ENCODE measurements at regions not wholly inside any gene's neighbourhood (a gene's known extent, or its start where the extent isn't known, plus 50 kb on each side); places are given as distances from the start of the nearest gene placed in this dataset.
A peak's percentile ranks its signal among the peaks of the same experiment; 100 is the strongest.

DNA sequence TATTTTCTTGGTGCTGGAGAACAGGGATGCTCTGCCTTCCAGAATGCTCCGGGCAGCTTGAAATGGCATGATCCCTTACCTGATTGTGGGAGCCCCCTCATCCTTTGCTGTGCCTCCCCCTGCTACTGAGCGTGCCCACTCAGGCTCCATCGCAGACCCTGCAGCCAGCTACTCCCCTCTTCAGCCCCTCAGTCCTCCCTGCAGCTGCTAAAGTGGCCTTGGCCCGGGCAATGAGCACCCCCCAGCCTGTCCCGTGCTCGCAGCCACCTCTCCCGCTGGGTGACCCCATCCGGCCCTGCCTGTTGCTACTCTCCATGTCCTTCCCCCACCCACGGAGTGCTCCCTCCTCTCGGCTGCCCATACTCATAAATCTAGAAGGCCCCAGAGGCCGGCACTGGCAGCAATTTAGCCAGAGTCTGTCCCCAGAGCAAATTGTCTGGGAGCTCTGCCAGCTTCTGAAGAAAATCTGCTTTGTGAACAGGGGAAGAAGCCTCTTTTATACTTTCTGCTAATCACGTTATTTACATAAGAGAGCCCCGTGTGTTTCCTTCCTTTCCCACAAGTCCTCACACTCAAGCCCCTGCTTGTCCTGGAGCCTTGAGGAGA, 143.7 kb upstream of the FRMD6 start:
- no peaks in the 10 kb centered on the region for H3K4me1 ChIP-seq (ENCODE audit: control insufficient read depth in 1 of 2, insufficient read depth in 2 of 2, low read length in 2 of 2)
- no peaks in the 10 kb centered on the region for H3K27me3 ChIP-seq (ENCODE audit: control insufficient read depth in 1 of 2, insufficient read depth in 2 of 2, low read length in 1 of 2)
- no peaks in the 10 kb centered on the region for H3K9me3 ChIP-seq (ENCODE audit: control insufficient read depth, low read length)
- H3K27ac ChIP-seq (ENCODE audit: low read depth in 1 of 2, low read length in 2 of 2), result no peak overlapping the region
- 18 to 19% methylated on average over 13 of the region's 13 CpGs for WGBS, 2 donors
- no peak overlapping the region for H3K4me3 ChIP-seq (ENCODE audit: low read length in 2 of 2)
- DNase-seq (peak; percentile 81 to 82), ATAC-seq (ENCODE audit: low FRiP score) (peak; percentile 84)
- intact Hi-C loops (cut with DNase I), result no loop called here
- H3K36me3 ChIP-seq (ENCODE audit: control insufficient read depth in 1 of 2, insufficient read depth in 2 of 2, low read length in 1 of 2), result no peaks in the 10 kb centered on the region

DNA sequence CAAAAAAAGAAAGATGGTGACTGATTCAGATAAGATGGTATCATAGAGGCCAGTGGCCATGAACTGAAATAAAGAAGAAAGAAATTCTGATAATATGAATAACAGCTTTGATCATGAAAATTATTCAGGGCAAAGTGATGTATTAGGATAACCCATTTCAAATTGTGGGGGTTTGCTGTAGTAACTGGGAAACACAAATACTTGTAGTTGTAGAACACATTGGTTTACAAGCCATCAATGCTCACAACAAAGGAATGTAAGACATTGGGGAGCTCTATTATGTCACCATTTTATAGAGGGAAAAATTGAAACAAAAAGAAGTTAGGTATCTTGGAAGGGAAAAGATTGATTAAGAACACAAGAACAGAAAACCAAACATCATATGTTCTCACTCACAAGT, 140.4 kb upstream of the FRMD6 start:
- intact Hi-C loops (cut with DNase I), result no loop called here
- Histone ChIP-seq H3K36me3 (ENCODE audit: control insufficient read depth in 1 of 2, insufficient read depth in 2 of 2, low read length in 1 of 2) (no peaks in the 10 kb centered on the region), H3K27ac (ENCODE audit: low read depth in 1 of 2, low read length in 2 of 2) (no peak overlapping the region), H3K27me3 (ENCODE audit: control insufficient read depth in 1 of 2, insufficient read depth in 2 of 2, low read length in 1 of 2) (no peaks in the 10 kb centered on the region), H3K9me3 (ENCODE audit: control insufficient read depth, low read length) (no peaks in the 10 kb centered on the region), H3K4me1 (ENCODE audit: control insufficient read depth in 1 of 2, insufficient read depth in 2 of 2, low read length in 2 of 2) (no peaks in the 10 kb centered on the region), H3K4me3 (ENCODE audit: low read length in 2 of 2) (no peak overlapping the region)
- DNase-seq (no peak), ATAC-seq (ENCODE audit: low FRiP score) (no peak)

DNA sequence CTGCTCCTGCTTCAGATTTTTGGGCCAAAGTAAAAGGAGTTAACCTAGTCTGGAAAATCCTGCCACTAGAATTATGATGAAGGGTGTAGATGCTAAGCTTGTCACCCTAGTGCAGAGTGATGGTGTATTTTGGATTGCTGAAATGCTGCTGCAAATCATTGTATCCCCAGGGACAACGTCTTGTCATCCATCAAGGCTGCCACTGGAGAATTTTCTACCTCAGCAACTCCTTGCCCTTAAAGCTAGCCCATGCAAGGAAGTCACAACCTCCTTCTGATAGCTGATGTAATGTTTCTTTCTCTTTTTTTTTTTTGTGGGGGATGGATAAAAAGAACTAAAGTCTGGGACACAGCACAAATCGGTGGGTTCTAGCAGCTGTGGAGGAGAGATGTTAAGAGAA, 139.4 kb upstream of the FRMD6 start:
- H3K4me3 ChIP-seq (ENCODE audit: low read length in 2 of 2), result no peak overlapping the region
- intact Hi-C loops (cut with DNase I), result no loop called here
- no peak overlapping the region for H3K27ac ChIP-seq (ENCODE audit: low read depth in 1 of 2, low read length in 2 of 2)
- no peaks in the 10 kb centered on the region for H3K36me3 ChIP-seq (ENCODE audit: control insufficient read depth in 1 of 2, insufficient read depth in 2 of 2, low read length in 1 of 2)
- ATAC-seq (ENCODE audit: low FRiP score) (no peak), DNase-seq (no peak)
- 26 to 41% methylated on average over 2 of the region's 2 CpGs for WGBS, 2 donors
- H3K27me3 ChIP-seq (ENCODE audit: control insufficient read depth in 1 of 2, insufficient read depth in 2 of 2, low read length in 1 of 2), result no peaks in the 10 kb centered on the region
- H3K4me1 ChIP-seq (ENCODE audit: control insufficient read depth in 1 of 2, insufficient read depth in 2 of 2, low read length in 2 of 2), result no peaks in the 10 kb centered on the region
- no peaks in the 10 kb centered on the region for H3K9me3 ChIP-seq (ENCODE audit: control insufficient read depth, low read length)

DNA sequence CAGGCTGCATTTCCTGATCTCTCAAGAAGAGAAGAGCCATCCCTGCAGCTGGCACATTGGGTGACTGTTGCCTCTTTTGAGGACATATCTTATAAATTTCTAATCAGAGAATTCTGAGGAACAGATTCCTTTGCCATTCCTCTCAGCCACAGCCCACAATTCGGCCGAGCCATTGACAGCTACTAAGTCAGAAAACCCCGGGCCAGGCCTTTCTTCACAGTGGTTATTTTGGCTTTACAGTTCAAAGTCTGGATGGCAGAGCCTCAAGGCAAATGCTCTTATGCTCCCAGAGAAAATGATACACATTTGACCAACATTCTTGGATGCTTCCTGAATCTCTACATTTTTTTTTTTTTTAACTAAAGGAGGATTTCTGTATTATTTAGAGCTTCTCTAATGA, 138.4 kb upstream of the FRMD6 start:
- no peak overlapping the region for H3K4me3 ChIP-seq (ENCODE audit: low read length in 2 of 2)
- WGBS, 2 donors, result 11 to 29% methylated on average over 3 of the region's 3 CpGs
- H3K27ac ChIP-seq (ENCODE audit: low read depth in 1 of 2, low read length in 2 of 2), result no peak overlapping the region
- intact Hi-C loops (cut with DNase I), result no loop called here
- no peak for DNase-seq
- H3K27me3 ChIP-seq (ENCODE audit: control insufficient read depth in 1 of 2, insufficient read depth in 2 of 2, low read length in 1 of 2), result no peaks in the 10 kb centered on the region
- no peak for ATAC-seq (ENCODE audit: low FRiP score)
- no peaks in the 10 kb centered on the region for H3K9me3 ChIP-seq (ENCODE audit: control insufficient read depth, low read length)
- H3K4me1 ChIP-seq (ENCODE audit: control insufficient read depth in 1 of 2, insufficient read depth in 2 of 2, low read length in 2 of 2), result no peaks in the 10 kb centered on the region
- no peaks in the 10 kb centered on the region for H3K36me3 ChIP-seq (ENCODE audit: control insufficient read depth in 1 of 2, insufficient read depth in 2 of 2, low read length in 1 of 2)

DNA sequence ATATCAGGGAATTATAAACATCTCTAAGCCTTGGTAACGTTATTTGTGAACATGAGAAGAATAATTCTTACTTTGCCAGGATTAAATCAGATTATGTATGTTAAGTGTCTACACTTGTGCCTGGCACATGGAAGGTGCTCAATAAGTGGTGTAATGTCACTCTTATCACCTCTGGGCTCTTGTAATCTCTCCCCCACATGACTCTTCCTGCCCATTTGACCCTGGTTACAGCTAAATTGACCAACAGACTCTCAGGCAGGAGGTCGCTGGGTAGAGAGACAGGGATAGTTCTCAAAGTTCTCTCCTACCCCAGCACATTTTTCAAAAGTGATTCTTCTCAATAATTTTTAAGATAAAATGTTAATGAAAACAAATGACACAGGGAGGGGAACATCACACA, 137.8 kb upstream of the FRMD6 start:
- Histone ChIP-seq H3K27ac (ENCODE audit: low read depth in 1 of 2, low read length in 2 of 2) (no peak overlapping the region), H3K4me1 (ENCODE audit: control insufficient read depth in 1 of 2, insufficient read depth in 2 of 2, low read length in 2 of 2) (no peaks in the 10 kb centered on the region), H3K4me3 (ENCODE audit: low read length in 2 of 2) (no peak overlapping the region), H3K27me3 (ENCODE audit: control insufficient read depth in 1 of 2, insufficient read depth in 2 of 2, low read length in 1 of 2) (no peaks in the 10 kb centered on the region), H3K9me3 (ENCODE audit: control insufficient read depth, low read length) (no peaks in the 10 kb centered on the region), H3K36me3 (ENCODE audit: control insufficient read depth in 1 of 2, insufficient read depth in 2 of 2, low read length in 1 of 2) (no peaks in the 10 kb centered on the region)
- DNase-seq (no peak), ATAC-seq (ENCODE audit: low FRiP score) (no peak)
- WGBS, 2 donors, result 89 to 93% methylated on average over 2 of the region's 2 CpGs
- intact Hi-C loops (cut with DNase I), result no loop called here

DNA sequence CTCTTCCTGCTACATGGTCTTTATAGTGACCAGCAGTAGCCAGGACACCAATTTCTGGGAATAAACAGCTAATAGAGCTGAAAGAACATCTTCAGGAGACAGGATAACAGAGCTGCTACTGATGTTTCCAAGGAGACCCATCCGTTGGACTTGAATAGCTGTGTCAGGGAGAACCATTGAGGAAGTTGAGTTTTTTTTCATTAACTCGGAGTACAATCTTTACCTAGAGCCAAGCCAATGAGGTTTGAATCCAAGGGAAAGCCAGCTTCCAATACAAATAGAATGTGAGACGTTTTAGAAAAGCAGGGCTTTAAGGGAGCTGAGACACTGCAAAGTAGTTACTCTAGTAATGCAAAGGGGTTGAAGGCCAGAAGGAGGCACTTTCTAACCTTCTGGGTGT, 136.1 kb upstream of the FRMD6 start:
- Histone ChIP-seq H3K27me3 (ENCODE audit: control insufficient read depth in 1 of 2, insufficient read depth in 2 of 2, low read length in 1 of 2) (no peaks in the 10 kb centered on the region), H3K27ac (ENCODE audit: low read depth in 1 of 2, low read length in 2 of 2) (no peak overlapping the region), H3K36me3 (ENCODE audit: control insufficient read depth in 1 of 2, insufficient read depth in 2 of 2, low read length in 1 of 2) (no peaks in the 10 kb centered on the region), H3K9me3 (ENCODE audit: control insufficient read depth, low read length) (no peaks in the 10 kb centered on the region), H3K4me3 (ENCODE audit: low read length in 2 of 2) (no peak overlapping the region), H3K4me1 (ENCODE audit: control insufficient read depth in 1 of 2, insufficient read depth in 2 of 2, low read length in 2 of 2) (no peaks in the 10 kb centered on the region)
- DNase-seq, result no peak
- intact Hi-C loops (cut with DNase I), result no loop called here
- no peak for ATAC-seq (ENCODE audit: low FRiP score)
- 7 to 12% methylated on average over 3 of the region's 3 CpGs for WGBS, 2 donors

DNA sequence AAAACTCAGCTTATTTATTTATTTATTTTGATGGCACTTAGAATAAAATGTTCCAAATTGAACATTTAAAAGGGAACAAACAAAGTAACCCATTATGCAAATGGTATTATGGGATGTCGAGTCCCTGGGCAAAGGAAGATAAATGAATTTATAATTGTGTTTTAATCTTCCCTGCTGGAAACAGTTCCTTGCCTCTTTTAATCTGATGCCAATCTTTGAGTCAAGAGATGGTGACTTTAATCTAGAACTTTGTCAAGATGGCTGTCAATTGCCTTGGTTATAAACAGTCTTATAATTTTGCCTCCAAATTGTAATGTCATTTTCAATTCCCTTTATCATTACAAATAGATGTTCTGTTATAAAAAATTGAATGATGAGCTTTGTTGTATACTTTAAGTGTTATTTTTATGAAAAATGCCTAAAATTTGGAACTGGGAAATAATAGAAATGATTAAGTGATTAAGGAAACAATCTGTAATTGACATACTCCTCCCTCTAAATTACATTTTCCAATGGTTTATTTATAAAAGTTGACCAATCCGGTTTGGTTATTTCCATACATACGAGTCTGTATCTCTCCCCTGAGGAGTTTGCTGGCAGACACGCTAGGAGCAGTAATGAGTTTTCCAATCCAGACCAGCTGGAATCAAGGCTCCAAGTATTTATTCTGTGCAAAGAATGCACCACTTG, 134.9 kb upstream of the FRMD6 start:
- Histone ChIP-seq H3K27ac (ENCODE audit: low read depth in 1 of 2, low read length in 2 of 2) (no peak overlapping the region), H3K4me1 (ENCODE audit: control insufficient read depth in 1 of 2, insufficient read depth in 2 of 2, low read length in 2 of 2) (no peaks in the 10 kb centered on the region), H3K36me3 (ENCODE audit: control insufficient read depth in 1 of 2, insufficient read depth in 2 of 2, low read length in 1 of 2) (no peaks in the 10 kb centered on the region), H3K27me3 (ENCODE audit: control insufficient read depth in 1 of 2, insufficient read depth in 2 of 2, low read length in 1 of 2) (no peaks in the 10 kb centered on the region), H3K9me3 (ENCODE audit: control insufficient read depth, low read length) (no peaks in the 10 kb centered on the region), H3K4me3 (ENCODE audit: low read length in 2 of 2) (no peak overlapping the region)
- 71 to 76% methylated on average over 4 of the region's 4 CpGs for WGBS, 2 donors
- intact Hi-C loops (cut with DNase I), result no loop called here
- ATAC-seq (ENCODE audit: low FRiP score), result no peak
- DNase-seq, result no peak

DNA sequence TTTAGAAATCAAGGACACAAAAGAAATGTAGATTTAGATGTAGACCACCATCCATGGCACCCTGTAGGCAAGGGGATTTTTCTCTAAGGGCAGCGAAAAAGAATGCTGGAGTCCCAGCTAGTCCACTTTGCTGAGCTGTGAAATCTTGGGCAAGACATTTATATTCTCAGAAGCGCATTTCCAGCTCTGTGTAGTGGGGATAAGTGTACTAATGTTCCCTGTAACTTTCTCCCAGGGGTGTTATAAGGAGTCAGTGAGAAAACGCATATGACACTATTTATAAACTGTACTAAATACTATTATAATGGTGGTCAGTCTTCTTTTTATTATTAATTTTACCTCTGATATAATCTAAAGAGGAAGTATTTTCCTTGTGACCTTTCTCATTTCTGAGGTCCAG, 133.4 kb upstream of the FRMD6 start:
- Histone ChIP-seq H3K4me3 (ENCODE audit: low read length in 2 of 2) (no peak overlapping the region), H3K27ac (ENCODE audit: low read depth in 1 of 2, low read length in 2 of 2) (no peak overlapping the region), H3K27me3 (ENCODE audit: control insufficient read depth in 1 of 2, insufficient read depth in 2 of 2, low read length in 1 of 2) (no peaks in the 10 kb centered on the region), H3K36me3 (ENCODE audit: control insufficient read depth in 1 of 2, insufficient read depth in 2 of 2, low read length in 1 of 2) (no peaks in the 10 kb centered on the region), H3K9me3 (ENCODE audit: control insufficient read depth, low read length) (no peaks in the 10 kb centered on the region), H3K4me1 (ENCODE audit: control insufficient read depth in 1 of 2, insufficient read depth in 2 of 2, low read length in 2 of 2) (no peaks in the 10 kb centered on the region)
- WGBS, 2 donors, result 92 to 95% methylated on average over 3 of the region's 3 CpGs
- intact Hi-C loops (cut with DNase I), result no loop called here
- no peak for ATAC-seq (ENCODE audit: low FRiP score)
- no peak for DNase-seq

DNA sequence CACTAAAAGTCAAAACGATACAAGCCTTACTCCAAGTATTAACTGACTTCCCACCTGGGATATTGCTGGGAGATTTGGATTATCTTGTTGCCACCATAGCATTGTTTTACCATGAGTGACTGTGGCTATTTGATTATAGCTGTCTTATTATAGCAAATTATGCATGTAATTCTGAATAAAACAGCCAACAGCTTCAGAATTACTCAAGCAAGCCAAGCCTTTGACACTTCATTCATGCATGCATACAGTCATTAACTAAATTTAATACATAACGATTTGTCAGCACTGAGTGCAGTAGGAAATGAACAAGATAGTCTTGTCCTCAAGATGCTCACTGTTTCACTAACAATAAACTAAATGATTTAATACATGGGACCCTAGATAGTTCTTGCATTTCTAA, 133.0 kb upstream of the FRMD6 start:
- Histone ChIP-seq H3K27ac (ENCODE audit: low read depth in 1 of 2, low read length in 2 of 2) (no peak overlapping the region), H3K4me1 (ENCODE audit: control insufficient read depth in 1 of 2, insufficient read depth in 2 of 2, low read length in 2 of 2) (no peaks in the 10 kb centered on the region), H3K9me3 (ENCODE audit: control insufficient read depth, low read length) (no peaks in the 10 kb centered on the region), H3K36me3 (ENCODE audit: control insufficient read depth in 1 of 2, insufficient read depth in 2 of 2, low read length in 1 of 2) (no peaks in the 10 kb centered on the region), H3K4me3 (ENCODE audit: low read length in 2 of 2) (no peak overlapping the region), H3K27me3 (ENCODE audit: control insufficient read depth in 1 of 2, insufficient read depth in 2 of 2, low read length in 1 of 2) (no peaks in the 10 kb centered on the region)
- WGBS, 2 donors, result 84 to 90% methylated on average over 2 of the region's 2 CpGs
- DNase-seq (no peak), ATAC-seq (ENCODE audit: low FRiP score) (no peak)
- intact Hi-C loops (cut with DNase I), result no loop called here

All from aorta (tissue), 5 donors.